IMR-90 (cell line): ENCODE measurements at regions not wholly inside any gene's neighbourhood (a gene's known extent, or its start where the extent isn't known, plus 50 kb on each side); places are given as distances from the start of the nearest gene placed in this dataset.

Experiments
- ATAC-seq: fragments of 200-7000 bp; cut with Tn5 transposase; 2 replicates; pipeline ENCODE4 v1.9.1; 2020; ENCODE audit warnings: low read depth, mild to moderate bottlenecking, moderate library complexity
- BruUV-seq: library from RNA; stranded (reverse); fragments of 400-500 nt; replicated peaks from 2 replicates; lab custom pipeline; 2021; lab: Mats Ljungman, UMichigan
- CTCF ChIA-PET: fragments of 300-600 bp; formaldehyde crosslinking; extraction: SDS; loops from one replicate; lab custom pipeline; 2021; ENCODE audit warnings: antibody characterized with exemption; lab: Yijun Ruan, JAX
- POLR2A ChIA-PET: fragments of 300-600 bp; sonication (Branson Sonifier 250); formaldehyde crosslinking; loops from one replicate; lab custom pipeline; 2022; ENCODE audit warnings: antibody characterized with exemption; ENCODE audit not compliant: unreplicated experiment; lab: Charles Lee
- DNase-seq: peaks from one replicate; pipeline ENCODE4 v3.0.0; 2013
- H2AFZ ChIP-seq: replicated peaks from 2 replicates; pipeline ENCODE3; 2013; ENCODE audit warnings: low read length, mild to moderate bottlenecking; ENCODE audit not compliant: poor library complexity
- H2AK5ac ChIP-seq: 2 replicates; pipeline ENCODE4 v1.6.1; 2013; ENCODE audit warnings: low read depth, low read length, inconsistent platforms
- H2AK9ac ChIP-seq: replicated peaks from 2 replicates; pipeline ENCODE3; 2013; ENCODE audit warnings: mild to moderate bottlenecking, low read depth, low read length, moderate library complexity; ENCODE audit not compliant: poor library complexity
- H2BK120ac ChIP-seq: 2 replicates; pipeline ENCODE4 v1.6.1; 2013; ENCODE audit warnings: low read depth, low read length, inconsistent platforms
- H2BK15ac ChIP-seq: 3 replicates; pipeline ENCODE4 v1.6.1; 2013; ENCODE audit warnings: low read depth, low read length, inconsistent platforms
- H2BK20ac ChIP-seq: 2 replicates; pipeline ENCODE4 v1.6.1; 2013; ENCODE audit warnings: low read depth, mild to moderate bottlenecking, inconsistent platforms, low read length, moderate library complexity
- H2BK5ac ChIP-seq: 2 replicates; pipeline ENCODE4 v1.6.1; 2013; ENCODE audit warnings: mild to moderate bottlenecking, low read depth, low read length, inconsistent platforms; ENCODE audit not compliant: poor library complexity, severe bottlenecking
- H3K14ac ChIP-seq: replicated peaks from 2 replicates; pipeline ENCODE4 v1.6.1; 2013; ENCODE audit warnings: low read depth, low read length, inconsistent platforms
- H3K18ac ChIP-seq: 2 replicates; pipeline ENCODE4 v1.6.1; 2013; ENCODE audit warnings: low read depth, low read length, control low read depth
- H3K23ac ChIP-seq: 2 replicates; pipeline ENCODE4 v1.6.1; 2013; ENCODE audit warnings: low read depth, low read length, inconsistent platforms
- H3K27ac ChIP-seq: 2 replicates; pipeline ENCODE4 v1.5.1; 2013; ENCODE audit warnings: mild to moderate bottlenecking, control low read depth, low read length; ENCODE audit not compliant: insufficient read depth
- H3K27me3 ChIP-seq: 2 replicates; pipeline ENCODE4 v1.6.1; 2013; ENCODE audit warnings: low read length; ENCODE audit not compliant: control insufficient read depth, insufficient read depth
- H3K36me3 ChIP-seq: 2 replicates; pipeline ENCODE4 v1.6.1; 2013; ENCODE audit warnings: low read length, mixed read lengths; ENCODE audit not compliant: control insufficient read depth, insufficient read depth
- H3K4ac ChIP-seq: 2 replicates; pipeline ENCODE4 v1.6.1; 2013; ENCODE audit warnings: low read depth, low read length, inconsistent platforms
- H3K4me1 ChIP-seq: 2 replicates; pipeline ENCODE4 v1.6.1; 2013; ENCODE audit warnings: low read length, mixed read lengths; ENCODE audit not compliant: control insufficient read depth, insufficient read depth
- H3K4me2 ChIP-seq: 2 replicates; pipeline ENCODE4 v1.6.1; 2013; ENCODE audit warnings: low read depth, mild to moderate bottlenecking, control low read depth, low read length, moderate library complexity
- H3K4me3 ChIP-seq: 2 replicates; pipeline ENCODE4 v1.5.1; 2013; ENCODE audit warnings: low read depth, mild to moderate bottlenecking, control low read depth, low read length, moderate library complexity; ENCODE audit not compliant: insufficient read depth
- H3K56ac ChIP-seq: 2 replicates; pipeline ENCODE4 v1.6.1; 2013; ENCODE audit warnings: low read length, inconsistent platforms; ENCODE audit not compliant: insufficient read depth; ENCODE audit errors: extremely low read depth
- H3K79me1 ChIP-seq, 2 experiments: 2 replicates each; pipeline ENCODE4 v1.6.1; 2013; ENCODE audit warnings: low read length in 2 of 2, inconsistent platforms in 1 of 2, low read depth in 1 of 2
- H3K9ac ChIP-seq: 2 replicates; pipeline ENCODE4 v1.6.1; 2013; ENCODE audit warnings: low read depth, low read length, control low read depth
- H3K9me1 ChIP-seq: 2 replicates; pipeline ENCODE4 v1.6.1; 2013; ENCODE audit warnings: low read length, inconsistent platforms; ENCODE audit not compliant: insufficient read depth
- H3K9me3 ChIP-seq: 2 replicates; pipeline ENCODE4 v1.6.1; 2013; ENCODE audit warnings: low read length; ENCODE audit not compliant: control insufficient read depth, insufficient read depth
- H4K20me1 ChIP-seq: 2 replicates; pipeline ENCODE4 v1.6.1; 2013; ENCODE audit warnings: low read length, inconsistent platforms; ENCODE audit not compliant: insufficient read depth
- H4K5ac ChIP-seq: 2 replicates; pipeline ENCODE4 v1.6.1; 2013; ENCODE audit warnings: mild to moderate bottlenecking, low read depth, low read length, control low read depth
- H4K8ac ChIP-seq, 2 experiments: 2 replicates each; pipeline ENCODE4 v1.6.1; 2013; ENCODE audit warnings: low read depth in 2 of 2, low read length in 2 of 2, control low read depth in 1 of 2, inconsistent platforms in 1 of 2
- H4K91ac ChIP-seq: 2 replicates; pipeline ENCODE4 v1.6.1; 2013; ENCODE audit warnings: low read depth, low read length, inconsistent platforms; ENCODE audit not compliant: insufficient read depth
- BHLHE40 ChIP-seq: fragments of 150-350 bp; IDR thresholded peaks from 2 replicates; pipeline ENCODE4 v1.6.1; 2016; ENCODE audit warnings: mild to moderate bottlenecking, low read depth, low read length
- CEBPB ChIP-seq: IDR thresholded peaks from 2 replicates; pipeline ENCODE4 v1.6.1; 2012; ENCODE audit warnings: low read depth, low read length, improper control_type of control experiment
- CHD1 ChIP-seq: IDR thresholded peaks from 2 replicates; pipeline ENCODE4 v1.6.1; 2012; ENCODE audit warnings: low read depth, low read length, improper control_type of control experiment
- MAFK ChIP-seq: IDR thresholded peaks from 2 replicates; pipeline ENCODE4 v1.6.1; 2012; ENCODE audit warnings: low read depth, low read length, improper control_type of control experiment
- MXI1 ChIP-seq: IDR thresholded peaks from 2 replicates; pipeline ENCODE4 v1.6.1; 2012; ENCODE audit warnings: low read depth, mild to moderate bottlenecking, low read length, moderate library complexity, borderline replicate concordance
- POLR2A ChIP-seq: IDR thresholded peaks from 2 replicates; pipeline ENCODE4 v1.6.1; 2012; ENCODE audit warnings: mild to moderate bottlenecking, low read depth, low read length
- RAD21 ChIP-seq: IDR thresholded peaks from 2 replicates; pipeline ENCODE4 v1.6.1; 2012; ENCODE audit warnings: low read length, improper control_type of control experiment
- SMC3 ChIP-seq: fragments of 150-350 bp; IDR thresholded peaks from 2 replicates; pipeline ENCODE4 v1.6.1; 2016; ENCODE audit warnings: low read depth, mild to moderate bottlenecking, antibody characterized with exemption, low read length, moderate library complexity
- WGBS, 2 experiments: methylation state at CpG; one replicate each; pipeline versions ENCODE4 v1.1.5 to v1.1.7; 2013; ENCODE audit warnings: missing lambda C conversion rate in 2 of 2; ENCODE audit not compliant: insufficient read length in 1 of 2; ENCODE audit errors: extremely low coverage in 2 of 2; 5-methylcytosine and 5-hydroxymethylcytosine counted together
- dilution Hi-C: fragments of 300-500 bp; cut with HindIII; formaldehyde crosslinking; loops from one replicate; pipeline ENCODE4 v1.14.3; 2018; ENCODE audit warnings: low sequenced_read_pairs; ENCODE audit not compliant: unreplicated experiment
- in situ Hi-C: fragments of 300-500 bp; cut with MboI; formaldehyde crosslinking; loops from 3 replicates; pipeline ENCODE4 v1.14.3; 2019; ENCODE audit warnings: low sequenced_read_pairs, inconsistent platforms, mixed read lengths
- intact Hi-C: fragments of 100-400 bp; cut with micrococcal nuclease; formaldehyde crosslinking; loops from 2 replicates; pipeline ENCODE4 v1.10.0; 2022
- TF ChIP-seq, protein P1 (sequence below): fragments of 150-350 bp; IDR thresholded peaks from 2 replicates; pipeline ENCODE4 v1.6.1; 2016; ENCODE audit warnings: low read depth, mild to moderate bottlenecking, low read length, moderate library complexity, borderline replicate concordance

DNA sequence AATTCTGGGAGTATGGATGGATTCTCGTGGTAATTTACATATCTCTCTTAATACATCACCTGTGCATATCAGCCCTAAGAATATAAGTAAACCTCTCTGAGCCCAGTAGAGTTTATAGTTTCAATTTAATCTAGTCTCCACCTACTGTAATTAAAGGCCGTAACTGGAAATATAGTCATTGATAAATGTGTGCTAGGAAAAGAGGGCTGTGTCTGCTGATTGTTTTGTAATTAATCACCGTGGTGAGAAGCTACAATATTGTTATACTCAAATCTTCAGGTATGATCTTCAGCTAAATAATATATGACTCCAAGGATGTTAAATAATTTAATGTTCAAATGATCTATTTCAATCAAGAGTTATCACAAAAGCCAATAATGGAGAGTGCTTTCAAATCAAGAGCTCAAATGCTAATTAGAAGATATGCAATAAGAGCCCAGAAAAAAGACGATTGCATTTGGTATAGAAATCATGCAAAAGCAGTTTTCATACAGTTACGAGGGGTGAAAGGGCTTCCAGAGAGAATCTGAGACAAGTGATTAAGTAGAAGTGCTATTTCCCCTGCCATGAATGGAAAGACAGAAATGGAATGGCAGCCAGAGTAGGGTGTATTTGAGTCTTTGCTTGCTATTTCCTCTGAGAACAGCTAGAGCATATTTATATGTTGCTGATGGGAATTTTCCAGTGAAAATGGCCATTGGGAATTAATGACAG is 1134.3 kb downstream of the NCAM2 start:
- Histone ChIP-seq H2BK15ac (no peak overlapping the region), H3K4me3 (no peak overlapping the region), H3K79me1 (no peaks in the 10 kb centered on the region), H2AK5ac (no peak overlapping the region), H3K4ac (no peak overlapping the region), H2BK120ac (no peak overlapping the region), H4K8ac (no peak overlapping the region), H4K91ac (no peak overlapping the region), H3K56ac (no peak overlapping the region), H3K23ac (no peak overlapping the region), H2AFZ (no peak overlapping the region), H3K27ac (no peak overlapping the region), H3K14ac (no peak overlapping the region), H3K36me3 (no peaks in the 10 kb centered on the region), H3K4me2 (no peak overlapping the region), H4K5ac (no peak overlapping the region), H2BK5ac (no peak overlapping the region), H3K9me3 (no peaks in the 10 kb centered on the region), H3K4me1 (no peaks in the 10 kb centered on the region), H3K18ac (no peak overlapping the region), H2AK9ac (no peak overlapping the region), H4K20me1 (no peaks in the 10 kb centered on the region), H3K9ac (no peak overlapping the region), H3K27me3 (no peaks in the 10 kb centered on the region), H2BK20ac (no peak overlapping the region), H3K9me1 (no peaks in the 10 kb centered on the region)
- TF ChIP-seq SMC3 (no peak), CEBPB (no peak), CHD1 (no peak), MXI1 (no peak), MAFK (no peak), RAD21 (no peak), BHLHE40 (no peak), POLR2A (no peak)
- TF ChIP-seq, protein P1, sequence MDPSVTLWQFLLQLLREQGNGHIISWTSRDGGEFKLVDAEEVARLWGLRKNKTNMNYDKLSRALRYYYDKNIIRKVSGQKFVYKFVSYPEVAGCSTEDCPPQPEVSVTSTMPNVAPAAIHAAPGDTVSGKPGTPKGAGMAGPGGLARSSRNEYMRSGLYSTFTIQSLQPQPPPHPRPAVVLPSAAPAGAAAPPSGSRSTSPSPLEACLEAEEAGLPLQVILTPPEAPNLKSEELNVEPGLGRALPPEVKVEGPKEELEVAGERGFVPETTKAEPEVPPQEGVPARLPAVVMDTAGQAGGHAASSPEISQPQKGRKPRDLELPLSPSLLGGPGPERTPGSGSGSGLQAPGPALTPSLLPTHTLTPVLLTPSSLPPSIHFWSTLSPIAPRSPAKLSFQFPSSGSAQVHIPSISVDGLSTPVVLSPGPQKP, result no peak
- CTCF ChIA-PET, result interaction anchor here (0.6 kb wide), 1 partner anchor 24 kb away, joined by 4 read pairs; no protein-coding TSS in a partner anchor
- ATAC-seq, result no peak
- POLR2A ChIA-PET, result no interaction called here
- BruUV-seq, result no TSS peak
- in situ Hi-C loops (no loop called here), dilution Hi-C loops (no loop called here), intact Hi-C loops (no loop called here)
- WGBS, 2 experiments, result 0% methylated on average over 1 of the region's 5 CpGs; no CpG with 5 or more reads in 1 of the 2 experiments
- no peak for DNase-seq
